ENCODE measurements at regions not wholly inside any gene's neighbourhood (a gene's known extent, or its start where the extent isn't known, plus 50 kb on each side); places are given as distances from the start of the nearest gene placed in this dataset.
"Not testable (repeated sequence)": the region's sequence is repeated elsewhere in the genome, so short reads cannot be mapped to it uniquely, and the experiment has no call there.

- DNase-seq: no peak
These were observed 1570.0 kb upstream of the DEFB115 start for GRCh38 chr20:29687438-29687837.

GRCh38 chr20:29689411-29690225 is 1567.8 kb upstream of the DEFB115 start:
- no peak for DNase-seq

GRCh38 chr20:29690274-29690673 is 1567.2 kb upstream of the DEFB115 start:
- no peak for DNase-seq

GRCh38 chr20:29740601-29740950 is 1516.9 kb upstream of the DEFB115 start:
- DNase-seq: no peak

- DNase-seq: no peak
These were observed 1516.4 kb upstream of the DEFB115 start for GRCh38 chr20:29740951-29741593.

- no peak for DNase-seq
These were observed 1515.9 kb upstream of the DEFB115 start for GRCh38 chr20:29741594-29741893.

GRCh38 chr20:29741894-29742698 is 1515.4 kb upstream of the DEFB115 start:
- no peak for DNase-seq

- no peak for DNase-seq
These were observed 1514.8 kb upstream of the DEFB115 start for GRCh38 chr20:29742699-29743100.

- DNase-seq: no peak
These were observed 1514.1 kb upstream of the DEFB115 start for GRCh38 chr20:29743101-29743931.

- no peak for DNase-seq
These were observed 1513.4 kb upstream of the DEFB115 start for GRCh38 chr20:29744071-29744470.

GRCh38 chr20:29745534-29746245 is 1511.8 kb upstream of the DEFB115 start:
- DNase-seq: not testable (repeated sequence)

GRCh38 chr20:29750268-29750899 is 1507.1 kb upstream of the DEFB115 start:
- no peak for DNase-seq

GRCh38 chr20:29752644-29753425 is 1504.6 kb upstream of the DEFB115 start:
- not testable (repeated sequence) for DNase-seq

- DNase-seq: not testable (repeated sequence)
These were observed 1504.1 kb upstream of the DEFB115 start for GRCh38 chr20:29753426-29753746.

- DNase-seq: not testable (repeated sequence)
These were observed 1503.6 kb upstream of the DEFB115 start for GRCh38 chr20:29753879-29754278.

- not testable (repeated sequence) for DNase-seq
These were observed 1501.5 kb upstream of the DEFB115 start for GRCh38 chr20:29755854-29756498.

GRCh38 chr20:29756664-29757063 is 1500.8 kb upstream of the DEFB115 start:
- no peak for DNase-seq

- DNase-seq: not testable (repeated sequence)
These were observed 1495.7 kb upstream of the DEFB115 start for GRCh38 chr20:29761621-29762385.

GRCh38 chr20:29762620-29763019 is 1494.8 kb upstream of the DEFB115 start:
- DNase-seq: no peak
